Omental fat pad (tissue), 3 donors: ENCODE measurements at regions not wholly inside any gene's neighbourhood (a gene's known extent, or its start where the extent isn't known, plus 50 kb on each side); places are given as distances from the start of the nearest gene placed in this dataset.

ENCODE experiments used
- ATAC-seq: fragments of 150-250 bp; one replicate; pipeline ENCODE4 v1.9.1; 2016; ENCODE audit warnings: mild to moderate bottlenecking, moderate library complexity; ENCODE audit not compliant: low FRiP score
- DNase-seq: peaks from one replicate; pipeline ENCODE4 v3.0.0-alpha.2; 2019; ENCODE audit warnings: low spot score
- TF ChIP-seq, protein P1 (sequence below), 3 donors: fragments of 450-650 bp; IDR thresholded peaks; one replicate each; pipeline ENCODE4 v1.5.1; 2016 to 2017; ENCODE audit warnings: antibody characterized with exemption in 3 of 3, mild to moderate bottlenecking in 3 of 3, moderate library complexity in 2 of 3

DNA sequence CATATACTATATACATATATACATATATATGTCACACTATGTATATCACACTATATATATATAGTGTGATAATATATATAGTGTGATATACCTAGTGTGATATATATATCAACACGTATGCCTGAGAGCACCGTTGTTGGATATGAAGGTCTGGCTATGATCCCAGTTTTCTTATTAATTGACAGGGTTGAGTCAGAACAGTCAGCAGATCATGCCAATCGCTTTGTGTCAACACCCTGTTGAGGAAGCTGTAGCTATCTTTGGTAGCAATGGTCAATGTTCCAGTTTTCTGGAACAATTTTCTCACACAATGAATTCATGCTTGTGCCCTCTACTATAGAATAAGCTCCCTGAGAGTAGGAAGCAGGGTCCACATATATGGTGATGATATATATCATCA lies 496.0 kb upstream of the AGA start:
- TF ChIP-seq, protein P1, sequence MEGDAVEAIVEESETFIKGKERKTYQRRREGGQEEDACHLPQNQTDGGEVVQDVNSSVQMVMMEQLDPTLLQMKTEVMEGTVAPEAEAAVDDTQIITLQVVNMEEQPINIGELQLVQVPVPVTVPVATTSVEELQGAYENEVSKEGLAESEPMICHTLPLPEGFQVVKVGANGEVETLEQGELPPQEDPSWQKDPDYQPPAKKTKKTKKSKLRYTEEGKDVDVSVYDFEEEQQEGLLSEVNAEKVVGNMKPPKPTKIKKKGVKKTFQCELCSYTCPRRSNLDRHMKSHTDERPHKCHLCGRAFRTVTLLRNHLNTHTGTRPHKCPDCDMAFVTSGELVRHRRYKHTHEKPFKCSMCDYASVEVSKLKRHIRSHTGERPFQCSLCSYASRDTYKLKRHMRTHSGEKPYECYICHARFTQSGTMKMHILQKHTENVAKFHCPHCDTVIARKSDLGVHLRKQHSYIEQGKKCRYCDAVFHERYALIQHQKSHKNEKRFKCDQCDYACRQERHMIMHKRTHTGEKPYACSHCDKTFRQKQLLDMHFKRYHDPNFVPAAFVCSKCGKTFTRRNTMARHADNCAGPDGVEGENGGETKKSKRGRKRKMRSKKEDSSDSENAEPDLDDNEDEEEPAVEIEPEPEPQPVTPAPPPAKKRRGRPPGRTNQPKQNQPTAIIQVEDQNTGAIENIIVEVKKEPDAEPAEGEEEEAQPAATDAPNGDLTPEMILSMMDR (IDR thresholded peaks at IDR 0.05): no peak
- ATAC-seq (no peak), DNase-seq (no peak)

DNA sequence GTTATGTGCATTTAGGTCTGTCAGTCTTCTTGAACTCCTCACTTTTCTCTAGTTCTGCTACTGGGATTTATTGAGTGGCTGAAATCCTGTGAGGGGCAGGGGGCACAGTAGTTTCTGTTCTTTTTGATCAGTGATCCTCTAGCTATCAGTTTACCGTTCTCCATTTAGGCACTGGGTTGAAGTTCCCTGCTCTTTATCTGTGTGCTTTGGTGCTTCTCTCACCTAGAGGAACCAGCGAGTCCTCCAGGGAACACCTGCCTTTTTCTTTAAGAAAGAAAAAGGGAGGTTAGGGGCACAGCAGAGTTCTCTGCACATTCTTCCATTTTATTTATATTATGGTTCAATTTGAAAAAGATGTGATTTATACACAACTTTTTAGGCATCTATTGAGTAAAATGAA lies 503.0 kb upstream of the AGA start:
- TF ChIP-seq, protein P1 (IDR thresholded peaks at IDR 0.05): no peak
- ATAC-seq (no peak), DNase-seq (no peak)

DNA sequence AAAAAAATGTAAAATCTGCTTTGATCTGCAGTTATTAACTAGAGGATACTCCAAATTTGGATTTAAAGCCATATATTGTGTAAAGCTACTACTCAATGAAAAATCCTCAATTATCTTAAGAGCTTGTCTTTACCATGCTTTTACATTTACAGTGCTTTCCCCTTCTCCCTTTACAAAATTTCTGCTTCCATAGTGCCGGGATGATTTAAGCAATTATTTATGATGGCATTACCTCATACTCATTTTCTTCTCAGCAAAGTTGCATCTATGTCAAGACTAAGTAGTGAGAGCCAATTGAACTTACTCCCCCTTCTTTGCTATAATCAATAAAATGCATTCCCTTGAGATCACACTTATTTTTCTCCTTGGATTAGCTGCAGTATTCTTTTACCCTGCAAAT lies 505.4 kb upstream of the AGA start:
- TF ChIP-seq, protein P1 (IDR thresholded peaks at IDR 0.05): no peak
- DNase-seq (no peak), ATAC-seq (no peak)

DNA sequence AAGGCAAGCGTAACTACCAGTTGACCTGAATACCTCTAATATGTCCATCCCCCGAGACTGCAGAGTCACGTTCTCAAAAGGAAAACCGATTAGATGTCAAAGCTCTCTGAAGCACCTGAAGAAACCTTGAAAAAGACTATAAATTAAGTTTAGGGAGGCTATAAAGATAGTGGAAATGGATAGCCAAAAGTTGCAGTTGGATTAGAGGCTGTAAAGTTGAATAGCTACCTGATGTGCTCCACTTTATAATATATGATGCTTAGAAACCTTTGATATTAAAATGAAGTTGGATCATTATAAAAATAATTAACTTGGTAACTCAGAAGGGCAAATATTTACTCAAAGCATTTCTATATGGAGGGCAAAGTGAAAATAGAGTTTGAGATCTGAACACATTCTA lies 506.6 kb upstream of the AGA start:
- DNase-seq (no peak), ATAC-seq (no peak)
- TF ChIP-seq, protein P1 (IDR thresholded peaks at IDR 0.05): no peak

DNA sequence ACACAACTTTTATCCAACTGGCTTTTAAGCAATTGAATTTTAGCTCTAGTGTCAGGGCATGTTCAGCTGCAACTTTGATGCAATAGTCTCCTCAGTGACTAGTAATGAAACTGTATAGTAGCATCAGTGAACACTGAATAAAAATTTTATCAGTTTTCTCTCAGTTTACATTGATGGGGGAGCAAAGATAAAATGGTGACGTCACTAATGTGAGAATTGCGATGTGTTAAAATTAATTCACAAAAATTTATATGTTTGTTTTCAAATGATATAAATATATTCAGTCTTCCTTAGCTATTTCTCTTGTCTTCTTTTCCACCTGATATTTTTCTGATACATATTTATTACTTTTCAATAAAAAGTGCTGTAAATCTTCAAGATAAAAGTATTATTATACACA lies 508.8 kb upstream of the AGA start:
- DNase-seq (no peak), ATAC-seq (no peak)
- TF ChIP-seq, protein P1 (IDR thresholded peaks at IDR 0.05): no peak

DNA sequence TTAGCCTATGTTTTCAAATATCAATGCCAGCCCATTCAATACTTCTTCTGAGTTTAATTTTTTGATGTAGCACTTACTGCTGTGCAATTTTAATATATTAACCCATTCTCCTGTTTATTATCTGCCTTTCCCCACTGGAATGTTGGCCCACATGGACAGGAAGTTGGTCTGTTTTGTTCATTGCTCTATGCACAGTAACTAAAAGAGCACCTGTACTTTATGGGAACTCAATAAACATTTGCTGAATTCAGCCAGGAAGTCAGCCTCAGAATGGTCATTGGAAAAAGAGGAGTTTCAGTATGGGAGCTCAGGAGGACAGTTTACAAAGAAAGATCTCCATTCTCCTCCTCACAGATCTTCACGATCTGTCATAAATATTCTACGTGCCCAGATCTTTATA lies 510.5 kb upstream of the AGA start:
- DNase-seq: no peak
- ATAC-seq: no peak
- TF ChIP-seq, protein P1 (IDR thresholded peaks at IDR 0.05): no peak

DNA sequence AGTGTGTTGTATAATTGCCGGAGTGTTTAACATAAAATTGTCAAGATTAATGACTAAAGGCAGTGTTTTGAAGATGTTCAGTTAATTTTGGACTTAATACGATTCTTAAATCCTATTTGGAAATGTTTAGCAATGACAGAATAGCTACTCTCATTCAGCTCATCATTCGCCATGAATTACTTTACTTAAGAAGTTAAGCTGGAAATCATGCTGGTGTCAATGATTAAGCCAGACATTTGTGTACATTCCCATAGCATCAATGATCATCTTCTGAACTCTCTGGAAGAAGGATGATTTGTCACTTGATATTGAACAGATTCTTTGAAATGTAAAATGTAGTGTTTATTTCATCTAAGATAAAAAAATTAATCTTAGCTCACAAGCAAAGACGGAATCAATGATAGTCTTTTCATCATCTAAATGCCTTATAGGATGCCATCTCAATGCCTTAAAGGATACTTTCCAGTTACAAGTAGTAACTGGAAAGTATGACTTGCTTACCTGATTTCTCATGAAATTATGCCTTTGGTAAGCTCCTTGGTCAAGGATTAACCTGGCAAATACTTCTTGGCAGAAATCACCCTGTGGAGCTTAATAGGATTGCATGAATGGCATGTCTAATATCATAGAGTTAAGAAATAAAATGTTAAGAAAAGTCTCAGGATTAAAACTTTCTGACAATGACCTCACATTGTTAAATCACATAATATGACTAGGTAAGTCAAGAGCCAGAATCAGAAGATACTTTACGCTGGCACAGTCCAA lies 515.5 kb upstream of the AGA start:
- DNase-seq (no peak), ATAC-seq (no peak)
- TF ChIP-seq, protein P1 (IDR thresholded peaks at IDR 0.05): no peak
